IMR-90 (cell line): ENCODE measurements at regions not wholly inside any gene's neighbourhood (a gene's known extent, or its start where the extent isn't known, plus 50 kb on each side); places are given as distances from the start of the nearest gene placed in this dataset.

ENCODE experiments used
- ATAC-seq: fragments of 200-7000 bp; cut with Tn5 transposase; 2 replicates; pipeline ENCODE4 v1.9.1; 2020; ENCODE audit warnings: low read depth, mild to moderate bottlenecking, moderate library complexity
- BruUV-seq: library from RNA; stranded (reverse); fragments of 400-500 nt; replicated peaks from 2 replicates; lab custom pipeline; 2021; lab: Mats Ljungman, UMichigan
- CTCF ChIA-PET: fragments of 300-600 bp; formaldehyde crosslinking; extraction: SDS; loops from one replicate; lab custom pipeline; 2021; ENCODE audit warnings: antibody characterized with exemption; lab: Yijun Ruan, JAX
- POLR2A ChIA-PET: fragments of 300-600 bp; sonication (Branson Sonifier 250); formaldehyde crosslinking; loops from one replicate; lab custom pipeline; 2022; ENCODE audit warnings: antibody characterized with exemption; ENCODE audit not compliant: unreplicated experiment; lab: Charles Lee
- DNase-seq: peaks from one replicate; pipeline ENCODE4 v3.0.0; 2013
- H2AFZ ChIP-seq: replicated peaks from 2 replicates; pipeline ENCODE3; 2013; ENCODE audit warnings: low read length, mild to moderate bottlenecking; ENCODE audit not compliant: poor library complexity
- H2AK5ac ChIP-seq: 2 replicates; pipeline ENCODE4 v1.6.1; 2013; ENCODE audit warnings: low read depth, low read length, inconsistent platforms
- H2AK9ac ChIP-seq: replicated peaks from 2 replicates; pipeline ENCODE3; 2013; ENCODE audit warnings: mild to moderate bottlenecking, low read depth, low read length, moderate library complexity; ENCODE audit not compliant: poor library complexity
- H2BK120ac ChIP-seq: 2 replicates; pipeline ENCODE4 v1.6.1; 2013; ENCODE audit warnings: low read depth, low read length, inconsistent platforms
- H2BK15ac ChIP-seq: 3 replicates; pipeline ENCODE4 v1.6.1; 2013; ENCODE audit warnings: low read depth, low read length, inconsistent platforms
- H2BK20ac ChIP-seq: 2 replicates; pipeline ENCODE4 v1.6.1; 2013; ENCODE audit warnings: low read depth, mild to moderate bottlenecking, inconsistent platforms, low read length, moderate library complexity
- H2BK5ac ChIP-seq: 2 replicates; pipeline ENCODE4 v1.6.1; 2013; ENCODE audit warnings: mild to moderate bottlenecking, low read depth, low read length, inconsistent platforms; ENCODE audit not compliant: poor library complexity, severe bottlenecking
- H3K14ac ChIP-seq: replicated peaks from 2 replicates; pipeline ENCODE4 v1.6.1; 2013; ENCODE audit warnings: low read depth, low read length, inconsistent platforms
- H3K18ac ChIP-seq: 2 replicates; pipeline ENCODE4 v1.6.1; 2013; ENCODE audit warnings: low read depth, low read length, control low read depth
- H3K23ac ChIP-seq: 2 replicates; pipeline ENCODE4 v1.6.1; 2013; ENCODE audit warnings: low read depth, low read length, inconsistent platforms
- H3K27ac ChIP-seq: 2 replicates; pipeline ENCODE4 v1.5.1; 2013; ENCODE audit warnings: mild to moderate bottlenecking, control low read depth, low read length; ENCODE audit not compliant: insufficient read depth
- H3K27me3 ChIP-seq: 2 replicates; pipeline ENCODE4 v1.6.1; 2013; ENCODE audit warnings: low read length; ENCODE audit not compliant: control insufficient read depth, insufficient read depth
- H3K36me3 ChIP-seq: 2 replicates; pipeline ENCODE4 v1.6.1; 2013; ENCODE audit warnings: low read length, mixed read lengths; ENCODE audit not compliant: control insufficient read depth, insufficient read depth
- H3K4ac ChIP-seq: 2 replicates; pipeline ENCODE4 v1.6.1; 2013; ENCODE audit warnings: low read depth, low read length, inconsistent platforms
- H3K4me1 ChIP-seq: 2 replicates; pipeline ENCODE4 v1.6.1; 2013; ENCODE audit warnings: low read length, mixed read lengths; ENCODE audit not compliant: control insufficient read depth, insufficient read depth
- H3K4me2 ChIP-seq: 2 replicates; pipeline ENCODE4 v1.6.1; 2013; ENCODE audit warnings: low read depth, mild to moderate bottlenecking, control low read depth, low read length, moderate library complexity
- H3K4me3 ChIP-seq: 2 replicates; pipeline ENCODE4 v1.5.1; 2013; ENCODE audit warnings: low read depth, mild to moderate bottlenecking, control low read depth, low read length, moderate library complexity; ENCODE audit not compliant: insufficient read depth
- H3K56ac ChIP-seq: 2 replicates; pipeline ENCODE4 v1.6.1; 2013; ENCODE audit warnings: low read length, inconsistent platforms; ENCODE audit not compliant: insufficient read depth; ENCODE audit errors: extremely low read depth
- H3K79me1 ChIP-seq, 2 experiments: 2 replicates each; pipeline ENCODE4 v1.6.1; 2013; ENCODE audit warnings: low read length in 2 of 2, inconsistent platforms in 1 of 2, low read depth in 1 of 2
- H3K9ac ChIP-seq: 2 replicates; pipeline ENCODE4 v1.6.1; 2013; ENCODE audit warnings: low read depth, low read length, control low read depth
- H3K9me1 ChIP-seq: 2 replicates; pipeline ENCODE4 v1.6.1; 2013; ENCODE audit warnings: low read length, inconsistent platforms; ENCODE audit not compliant: insufficient read depth
- H3K9me3 ChIP-seq: 2 replicates; pipeline ENCODE4 v1.6.1; 2013; ENCODE audit warnings: low read length; ENCODE audit not compliant: control insufficient read depth, insufficient read depth
- H4K20me1 ChIP-seq: 2 replicates; pipeline ENCODE4 v1.6.1; 2013; ENCODE audit warnings: low read length, inconsistent platforms; ENCODE audit not compliant: insufficient read depth
- H4K5ac ChIP-seq: 2 replicates; pipeline ENCODE4 v1.6.1; 2013; ENCODE audit warnings: mild to moderate bottlenecking, low read depth, low read length, control low read depth
- H4K8ac ChIP-seq, 2 experiments: 2 replicates each; pipeline ENCODE4 v1.6.1; 2013; ENCODE audit warnings: low read depth in 2 of 2, low read length in 2 of 2, control low read depth in 1 of 2, inconsistent platforms in 1 of 2
- H4K91ac ChIP-seq: 2 replicates; pipeline ENCODE4 v1.6.1; 2013; ENCODE audit warnings: low read depth, low read length, inconsistent platforms; ENCODE audit not compliant: insufficient read depth
- BHLHE40 ChIP-seq: fragments of 150-350 bp; IDR thresholded peaks from 2 replicates; pipeline ENCODE4 v1.6.1; 2016; ENCODE audit warnings: mild to moderate bottlenecking, low read depth, low read length
- CEBPB ChIP-seq: IDR thresholded peaks from 2 replicates; pipeline ENCODE4 v1.6.1; 2012; ENCODE audit warnings: low read depth, low read length, improper control_type of control experiment
- CHD1 ChIP-seq: IDR thresholded peaks from 2 replicates; pipeline ENCODE4 v1.6.1; 2012; ENCODE audit warnings: low read depth, low read length, improper control_type of control experiment
- ELK1 ChIP-seq: fragments of 150-350 bp; IDR thresholded peaks from 2 replicates; pipeline ENCODE4 v1.6.1; 2016; ENCODE audit warnings: low read depth, mild to moderate bottlenecking, low read length, moderate library complexity, borderline replicate concordance
- MAFK ChIP-seq: IDR thresholded peaks from 2 replicates; pipeline ENCODE4 v1.6.1; 2012; ENCODE audit warnings: low read depth, low read length, improper control_type of control experiment
- MAZ ChIP-seq: IDR thresholded peaks from 2 replicates; pipeline ENCODE4 v1.6.1; 2012; ENCODE audit warnings: low read depth, mild to moderate bottlenecking, low read length, improper control_type of control experiment, moderate library complexity, borderline replicate concordance
- MXI1 ChIP-seq: IDR thresholded peaks from 2 replicates; pipeline ENCODE4 v1.6.1; 2012; ENCODE audit warnings: low read depth, mild to moderate bottlenecking, low read length, moderate library complexity, borderline replicate concordance
- POLR2A ChIP-seq: IDR thresholded peaks from 2 replicates; pipeline ENCODE4 v1.6.1; 2012; ENCODE audit warnings: mild to moderate bottlenecking, low read depth, low read length
- USF2 ChIP-seq: fragments of 150-350 bp; IDR thresholded peaks from 2 replicates; pipeline ENCODE4 v1.6.1; 2017; ENCODE audit warnings: mild to moderate bottlenecking, antibody characterized with exemption, low read length, low read depth
- WGBS, 2 experiments: methylation state at CpG; one replicate each; pipeline versions ENCODE4 v1.1.5 to v1.1.7; 2013; ENCODE audit warnings: missing lambda C conversion rate in 2 of 2; ENCODE audit not compliant: insufficient read length in 1 of 2; ENCODE audit errors: extremely low coverage in 2 of 2; 5-methylcytosine and 5-hydroxymethylcytosine counted together
- dilution Hi-C: fragments of 300-500 bp; cut with HindIII; formaldehyde crosslinking; loops from one replicate; pipeline ENCODE4 v1.14.3; 2018; ENCODE audit warnings: low sequenced_read_pairs; ENCODE audit not compliant: unreplicated experiment
- in situ Hi-C: fragments of 300-500 bp; cut with MboI; formaldehyde crosslinking; loops from 3 replicates; pipeline ENCODE4 v1.14.3; 2019; ENCODE audit warnings: low sequenced_read_pairs, inconsistent platforms, mixed read lengths
- intact Hi-C: fragments of 100-400 bp; cut with micrococcal nuclease; formaldehyde crosslinking; loops from 2 replicates; pipeline ENCODE4 v1.10.0; 2022

- Histone ChIP-seq H3K9ac (no peak overlapping the region), H3K79me1 (no peaks in the 10 kb centered on the region), H3K27ac (no peak overlapping the region), H2BK20ac (no peak overlapping the region), H3K9me1 (no peaks in the 10 kb centered on the region), H2AFZ (no peak overlapping the region), H3K9me3 (no peaks in the 10 kb centered on the region; the same call in 1 of the 2 replicates), H4K8ac (no peak overlapping the region), H3K56ac (no peak overlapping the region), H4K20me1 (no peaks in the 10 kb centered on the region), H3K4me3 (no peak overlapping the region), H3K18ac (no peak overlapping the region), H3K36me3 (no peaks in the 10 kb centered on the region), H3K4me2 (no peak overlapping the region), H2BK5ac (no peak overlapping the region), H2BK120ac (no peak overlapping the region), H3K4ac (no peak overlapping the region), H2AK5ac (no peak overlapping the region), H3K14ac (no peak overlapping the region), H3K27me3 (no peaks in the 10 kb centered on the region), H3K4me1 (0 out of 2 replicates have a peak, but pooled peaks cover 2% of the 10 kb centered on the region), H4K5ac (no peak overlapping the region), H2AK9ac (no peak overlapping the region), H2BK15ac (no peak overlapping the region), H3K23ac (no peak overlapping the region), H4K91ac (no peak overlapping the region)
- in situ Hi-C loops = no loop called here
- no CpG with 5 or more reads among the region's 1 CpG for WGBS, 2 experiments
- DNase-seq = no peak
- ATAC-seq = no peak
- dilution Hi-C loops = no loop called here
- intact Hi-C loops = no loop called here
- POLR2A ChIA-PET = no interaction called here
- no TSS peak for BruUV-seq
- CTCF ChIA-PET = no interaction called here
- TF ChIP-seq MAFK (no peak), MAZ (no peak), MXI1 (no peak), ELK1 (no peak), BHLHE40 (no peak), CHD1 (no peak), USF2 (no peak), CEBPB (no peak), POLR2A (no peak)
Observed at GRCh38 chr6:92582211-92582610, 837.1 kb downstream of the EPHA7 start.
